Lower leg skin (tissue), 4 donors: ENCODE measurements at regions not wholly inside any gene's neighbourhood (a gene's known extent, or its start where the extent isn't known, plus 50 kb on each side); places are given as distances from the start of the nearest gene placed in this dataset.
A peak's percentile ranks its signal among the peaks of the same experiment; 100 is the strongest.

Source experiments
- DNase-seq, 2 donors: peaks; one replicate each; pipeline ENCODE4 v3.0.0-alpha.2; 2019; ENCODE audit warnings: low spot score in 2 of 2
- H3K4me3 ChIP-seq: fragments of 200-600 bp; sonication (generic); 2 replicates; pipeline ENCODE4 v1.5.1; 2017; ENCODE audit warnings: mild to moderate bottlenecking, low read depth; ENCODE audit not compliant: poor library complexity, severe bottlenecking
- CTCF ChIP-seq, 3 donors: fragments of 450-650 bp; IDR thresholded peaks; one replicate each; pipeline ENCODE4 v1.5.1; 2016; ENCODE audit warnings: antibody characterized with exemption in 3 of 3, mild to moderate bottlenecking in 3 of 3, moderate library complexity in 2 of 3
- POLR2A ChIP-seq, 2 donors: fragments of 450-650 bp; IDR thresholded peaks; one replicate each; pipeline ENCODE4 v1.6.1; 2016 to 2017; ENCODE audit warnings: antibody characterized with exemption in 2 of 2, mild to moderate bottlenecking in 1 of 2, moderate library complexity in 1 of 2
- WGBS, 2 donors: methylation state at CpG; one replicate each; pipeline ENCODE4 v1.1.5; 2018; 5-methylcytosine and 5-hydroxymethylcytosine counted together
- intact Hi-C: fragments of 100-400 bp; cut with DNase I; formaldehyde crosslinking; loops from one replicate; pipeline ENCODE4 v1.15.0; 2023; ENCODE audit warnings: low total_unique reads

DNA sequence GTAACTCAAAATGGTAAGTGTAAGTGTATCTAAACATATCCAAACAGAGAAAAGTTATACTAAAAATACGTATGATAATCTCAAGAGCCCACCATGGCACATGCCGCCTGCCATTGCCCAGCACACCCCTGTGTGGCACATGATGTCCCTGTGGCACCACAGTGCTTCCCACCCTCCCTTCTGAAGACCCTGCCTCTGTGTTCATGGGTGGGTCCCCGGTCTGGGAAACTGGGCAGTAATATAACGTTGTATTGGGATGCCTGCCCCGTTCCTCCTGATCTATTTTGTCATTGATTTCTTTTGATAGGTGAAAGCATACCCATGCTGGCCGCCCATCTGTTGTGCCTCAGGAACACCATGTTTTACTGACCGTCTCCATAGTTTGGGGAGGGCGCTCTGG lies 296.8 kb upstream of the SHH start:
- 93 to 94% methylated on average over 8 of the region's 8 CpGs for WGBS, 2 donors
- TF ChIP-seq POLR2A (IDR thresholded peaks at IDR 0.05) (no peak), CTCF (IDR thresholded peaks at IDR 0.05) (no peak)
- intact Hi-C loops = no loop called here

GRCh38 chr7:156107957-156108356 lies 295.7 kb upstream of the SHH start:
- 77 to 80% methylated on average over 17 of the region's 17 CpGs for WGBS, 2 donors
- intact Hi-C loops = no loop called here
- no peak overlapping the region for H3K4me3 ChIP-seq
- no peak for DNase-seq
- TF ChIP-seq CTCF (IDR thresholded peaks at IDR 0.05) = no peak
- no peak for TF ChIP-seq POLR2A (IDR thresholded peaks at IDR 0.05)

More for the DNA sequence above, 296.8 kb upstream of the SHH start:
- no peak overlapping the region for H3K4me3 ChIP-seq
- no peak for DNase-seq

DNA sequence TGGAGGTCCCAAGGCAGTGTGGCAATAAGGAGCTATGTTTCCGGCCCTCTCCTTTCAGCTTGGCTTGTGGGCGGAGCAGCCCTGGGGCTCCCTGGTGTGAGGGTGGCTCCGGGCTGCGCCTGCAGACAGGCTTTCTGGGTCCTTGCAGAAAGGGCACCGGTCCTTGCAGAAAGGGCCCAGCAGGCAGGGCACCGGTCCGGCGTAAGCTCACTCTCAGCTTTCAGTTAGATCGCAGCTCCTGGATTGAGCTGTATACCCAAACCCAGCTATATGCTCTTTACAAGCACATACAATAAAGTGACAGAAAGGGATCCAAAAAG lies 293.8 kb upstream of the SHH start:
- intact Hi-C loops = no loop called here
- no peak overlapping the region for H3K4me3 ChIP-seq
- no peak for DNase-seq
- 66 to 74% methylated on average over 6 to 9 of the region's 9 CpGs for WGBS, 2 donors
- no peak for TF ChIP-seq CTCF (IDR thresholded peaks at IDR 0.05)
- no peak for TF ChIP-seq POLR2A (IDR thresholded peaks at IDR 0.05)

DNA sequence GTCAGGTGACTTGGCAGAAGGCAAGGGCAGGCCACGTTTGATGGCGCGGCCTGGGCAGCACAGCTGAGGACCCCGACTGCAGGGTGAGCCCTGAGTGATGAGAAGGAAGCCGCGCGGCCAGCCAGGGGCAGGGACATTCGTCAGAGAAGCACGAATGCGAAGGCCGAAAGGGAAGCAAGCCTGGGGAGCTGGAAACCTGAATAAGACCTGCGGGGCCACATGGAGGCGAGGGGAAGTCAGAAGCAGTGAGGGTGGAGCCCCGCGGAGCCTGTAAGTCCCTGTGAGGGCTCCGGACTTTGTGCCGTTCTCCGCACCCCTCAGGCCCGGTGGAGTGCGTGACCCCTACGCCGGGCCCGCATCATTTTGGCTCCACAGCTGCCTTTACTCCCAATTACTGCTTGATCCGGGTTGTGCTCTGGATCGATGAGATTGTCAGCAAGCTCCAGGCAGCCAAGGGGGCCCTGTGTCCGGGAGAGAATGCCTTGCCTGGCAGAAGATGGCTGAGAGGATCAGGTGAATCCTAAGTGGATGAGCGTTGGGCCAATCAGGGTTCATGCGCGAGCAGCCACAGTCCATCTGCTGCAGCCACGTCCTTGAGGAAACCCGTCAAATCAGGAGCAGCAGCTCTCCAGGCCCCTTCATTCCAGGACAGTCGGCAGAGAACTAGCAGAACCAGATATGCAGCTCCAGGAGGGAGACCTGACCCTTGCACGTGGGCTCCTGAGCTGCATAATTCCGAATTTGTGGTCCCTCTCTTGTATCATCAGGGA lies 293.3 kb upstream of the SHH start:
- intact Hi-C loops = no loop called here
- H3K4me3 ChIP-seq = no peak overlapping the region
- no peak for TF ChIP-seq CTCF (IDR thresholded peaks at IDR 0.05)
- no peak for TF ChIP-seq POLR2A (IDR thresholded peaks at IDR 0.05)
- 76 to 79% methylated on average over 33 to 34 of the region's 34 CpGs for WGBS, 2 donors
- DNase-seq = peak in 1 of 2 donors; percentile 70

DNA sequence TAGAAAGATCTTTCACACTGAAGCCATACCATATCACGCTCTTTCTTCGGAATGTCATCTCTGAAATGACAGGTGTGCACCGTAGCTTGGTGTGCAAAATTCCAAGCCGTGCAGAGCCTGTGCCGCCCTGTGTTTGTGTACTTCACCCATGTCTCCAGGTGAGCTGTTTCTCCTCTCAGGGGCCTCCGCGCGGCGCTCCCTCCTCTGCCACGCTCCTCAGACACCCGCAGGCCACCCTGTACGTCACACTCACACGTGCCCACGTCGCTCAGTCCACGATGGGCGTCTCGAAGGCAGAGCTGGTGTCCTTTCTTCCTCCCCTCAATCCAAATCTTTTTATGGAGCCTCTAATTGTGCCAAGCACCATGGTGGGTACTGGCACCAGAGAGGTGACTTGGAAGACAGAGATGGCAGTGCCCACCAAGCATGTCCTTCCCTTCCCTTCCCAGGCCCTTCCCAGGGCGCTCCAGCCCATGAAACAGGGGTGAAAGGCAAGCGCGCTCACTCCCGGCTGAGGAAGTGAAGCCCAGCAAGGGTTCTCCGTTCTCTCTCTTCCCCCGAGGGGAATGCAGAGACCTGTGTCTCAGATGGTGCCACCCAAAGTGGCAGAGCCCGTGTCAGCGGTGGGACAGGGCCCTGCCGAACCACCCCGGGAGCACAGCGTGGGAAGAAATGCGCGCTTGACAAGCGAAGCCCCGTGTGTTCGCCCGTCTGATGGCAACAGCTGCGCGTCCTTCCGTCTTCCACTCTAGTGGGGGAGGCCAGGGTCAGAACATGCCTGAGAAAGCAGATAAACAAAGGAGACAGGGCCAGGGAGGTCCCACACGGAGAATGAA lies 292.5 kb upstream of the SHH start:
- TF ChIP-seq CTCF (IDR thresholded peaks at IDR 0.05) = no peak
- no peak for TF ChIP-seq POLR2A (IDR thresholded peaks at IDR 0.05)
- DNase-seq = peak in 1 of 2 donors; percentile 53
- H3K4me3 ChIP-seq = no peak overlapping the region
- intact Hi-C loops = no loop called here
- 88 to 89% methylated on average over 39 of the region's 39 CpGs for WGBS, 2 donors
